ENCODE measurements at regions not wholly inside any gene's neighbourhood (a gene's known extent, or its start where the extent isn't known, plus 50 kb on each side); places are given as distances from the start of the nearest gene placed in this dataset.
"Not testable (repeated sequence)": the region's sequence is repeated elsewhere in the genome, so short reads cannot be mapped to it uniquely, and the experiment has no call there.

GRCh38 chr6:15016813-15017212 is 229.1 kb upstream of the JARID2 start:
- WGBS, 2 donors = 79 to 82% methylated on average over 6 of the region's 6 CpGs
- Histone ChIP-seq H3K4me3 (no peak overlapping the region), H3K36me3 (no peaks in the 10 kb centered on the region), H3K4me1 (no peaks in the 10 kb centered on the region), H3K27ac (no peak overlapping the region), H3K9me3 (no peaks in the 10 kb centered on the region), H3K27me3 (no peaks in the 10 kb centered on the region)
- DNase-seq = no peak
- intact Hi-C loops (cut with DNase I) = no loop called here
- TF ChIP-seq EP300 (IDR thresholded peaks at IDR 0.05) (no peak), POLR2AphosphoS5 (IDR thresholded peaks at IDR 0.05) (no peak), POLR2A (IDR thresholded peaks at IDR 0.05) (no peak), CTCF (IDR thresholded peaks at IDR 0.05) (no peak)

GRCh38 chr6:15017261-15017660 is 228.6 kb upstream of the JARID2 start:
- DNase-seq = no peak
- no peak overlapping the region for H3K27ac ChIP-seq
- H3K27me3 ChIP-seq = no peaks in the 10 kb centered on the region
- 49 to 62% methylated on average over 11 of the region's 11 CpGs for WGBS, 2 donors
- intact Hi-C loops (cut with DNase I) = no loop called here
- no peaks in the 10 kb centered on the region for H3K9me3 ChIP-seq
- H3K36me3 ChIP-seq = no peaks in the 10 kb centered on the region
- TF ChIP-seq POLR2A (IDR thresholded peaks at IDR 0.05) (no peak), CTCF (IDR thresholded peaks at IDR 0.05) (no peak), POLR2AphosphoS5 (IDR thresholded peaks at IDR 0.05) (no peak), EP300 (IDR thresholded peaks at IDR 0.05) (no peak)
- H3K4me3 ChIP-seq = no peak overlapping the region
- H3K4me1 ChIP-seq = no peaks in the 10 kb centered on the region

GRCh38 chr6:15017803-15018202 is 228.1 kb upstream of the JARID2 start:
- no peak for DNase-seq
- intact Hi-C loops (cut with DNase I) = no loop called here
- Histone ChIP-seq H3K36me3 (no peaks in the 10 kb centered on the region), H3K27me3 (no peaks in the 10 kb centered on the region), H3K9me3 (no peaks in the 10 kb centered on the region), H3K4me1 (no peaks in the 10 kb centered on the region), H3K4me3 (no peak overlapping the region), H3K27ac (no peak overlapping the region)
- TF ChIP-seq CTCF (IDR thresholded peaks at IDR 0.05) (no peak), POLR2A (IDR thresholded peaks at IDR 0.05) (no peak), POLR2AphosphoS5 (IDR thresholded peaks at IDR 0.05) (no peak), EP300 (IDR thresholded peaks at IDR 0.05) (no peak)
- 97% methylated on average over 9 of the region's 9 CpGs for WGBS, 2 donors

- 92 to 94% methylated on average over 8 of the region's 8 CpGs for WGBS, 2 donors
- TF ChIP-seq POLR2A (IDR thresholded peaks at IDR 0.05) = no peak
- TF ChIP-seq EP300 (IDR thresholded peaks at IDR 0.05) = no peak
- no peak for TF ChIP-seq CTCF (IDR thresholded peaks at IDR 0.05)
- intact Hi-C loops (cut with DNase I) = no loop called here
- Histone ChIP-seq H3K27me3 (no peaks in the 10 kb centered on the region), H3K27ac (no peak overlapping the region), H3K4me1 (no peaks in the 10 kb centered on the region), H3K9me3 (no peaks in the 10 kb centered on the region), H3K4me3 (no peak overlapping the region), H3K36me3 (no peaks in the 10 kb centered on the region)
- DNase-seq = no peak
Measured at GRCh38 chr6:15020119-15020770, 225.6 kb upstream of the JARID2 start.

- Histone ChIP-seq H3K36me3 (no peaks in the 10 kb centered on the region), H3K9me3 (no peaks in the 10 kb centered on the region), H3K27me3 (no peaks in the 10 kb centered on the region), H3K4me3 (no peak overlapping the region), H3K4me1 (no peaks in the 10 kb centered on the region), H3K27ac (no peak overlapping the region)
- 95 to 97% methylated on average over 7 of the region's 7 CpGs for WGBS, 2 donors
- TF ChIP-seq POLR2A (IDR thresholded peaks at IDR 0.05) = no peak
- no peak for TF ChIP-seq CTCF (IDR thresholded peaks at IDR 0.05)
- TF ChIP-seq EP300 (IDR thresholded peaks at IDR 0.05) = no peak
- TF ChIP-seq POLR2AphosphoS5 (IDR thresholded peaks at IDR 0.05) = no peak
- intact Hi-C loops (cut with DNase I) = no loop called here
- no peak for DNase-seq
Measured at GRCh38 chr6:15021074-15021473, 224.8 kb upstream of the JARID2 start.

DNA sequence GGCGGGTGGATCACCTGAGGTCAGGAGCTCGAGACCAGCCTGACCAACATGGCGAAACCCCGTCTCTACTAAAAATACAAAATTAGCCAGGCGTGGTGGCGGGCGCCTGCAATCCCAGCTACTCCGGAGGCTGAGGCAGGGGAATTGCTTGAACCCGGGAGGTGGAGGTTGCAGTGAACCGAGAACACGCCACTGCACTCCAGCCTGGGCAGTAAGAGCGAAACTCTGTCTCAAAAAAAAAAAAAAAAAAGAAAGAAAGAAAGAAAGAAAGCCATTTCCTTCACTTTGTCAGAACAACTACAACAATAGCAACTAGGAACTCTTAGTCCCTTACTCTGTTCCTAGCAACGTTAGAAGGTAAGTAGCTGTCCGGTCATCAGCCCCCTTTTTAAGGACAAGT is 222.9 kb upstream of the JARID2 start:
- 89% methylated on average over 14 of the region's 14 CpGs for WGBS, 2 donors
- H3K4me1 ChIP-seq, DNase-seq: not testable (repeated sequence)

More for the DNA sequence above, 222.9 kb upstream of the JARID2 start:
- H3K9me3 ChIP-seq; H3K27me3 ChIP-seq; H3K36me3 ChIP-seq; H3K27ac ChIP-seq; intact Hi-C loops (cut with DNase I); H3K4me3 ChIP-seq: not testable (repeated sequence)

Data from sigmoid colon (tissue), 6 donors.